Umbilical cord (tissue), 1 donor: ENCODE measurements at regions not wholly inside any gene's neighbourhood (a gene's known extent, or its start where the extent isn't known, plus 50 kb on each side); places are given as distances from the start of the nearest gene placed in this dataset.

Experiments
- DNase-seq: peaks from one replicate; pipeline ENCODE4 v3.0.0-alpha.2; 2015; ENCODE audit warnings: low spot score

- no peak for DNase-seq
Measured at GRCh38 chr10:129386415-129387257, 80.4 kb upstream of the MGMT start.

- DNase-seq: no peak
Measured at GRCh38 chr10:129387258-129387525, 79.8 kb upstream of the MGMT start.

- DNase-seq: no peak
Measured at GRCh38 chr10:129388435-129388834, 78.6 kb upstream of the MGMT start.

GRCh38 chr10:129389194-129389593 is 77.8 kb upstream of the MGMT start:
- DNase-seq: no peak

GRCh38 chr10:129390147-129390546 is 76.9 kb upstream of the MGMT start:
- DNase-seq: no peak

GRCh38 chr10:129390726-129391125 is 76.3 kb upstream of the MGMT start:
- no peak for DNase-seq

- DNase-seq: no peak
Measured at GRCh38 chr10:129391464-129391863, 75.6 kb upstream of the MGMT start.

GRCh38 chr10:129392855-129393254 is 74.2 kb upstream of the MGMT start:
- DNase-seq: no peak

- DNase-seq: no peak
Measured at GRCh38 chr10:129393812-129394211, 73.2 kb upstream of the MGMT start.

GRCh38 chr10:129394518-129395328 is 72.3 kb upstream of the MGMT start:
- DNase-seq: no peak

GRCh38 chr10:129396021-129396722 is 70.9 kb upstream of the MGMT start:
- DNase-seq: no peak

GRCh38 chr10:129397198-129397974 is 69.7 kb upstream of the MGMT start:
- no peak for DNase-seq

GRCh38 chr10:129398711-129399141 is 68.3 kb upstream of the MGMT start:
- peak; percentile 30 for DNase-seq

GRCh38 chr10:129400426-129400825 is 66.6 kb upstream of the MGMT start:
- no peak for DNase-seq

- no peak for DNase-seq
Measured at GRCh38 chr10:129402459-129402858, 64.6 kb upstream of the MGMT start.

GRCh38 chr10:129404091-129404490 is 63.0 kb upstream of the MGMT start:
- no peak for DNase-seq

GRCh38 chr10:129405389-129405788 is 61.7 kb upstream of the MGMT start:
- no peak for DNase-seq

- DNase-seq: no peak
Measured at GRCh38 chr10:129410688-129411392, 56.2 kb upstream of the MGMT start.

- no peak for DNase-seq
Measured at GRCh38 chr10:129411393-129411705, 55.7 kb upstream of the MGMT start.

- no peak for DNase-seq
Measured at GRCh38 chr10:129411772-129412171, 55.3 kb upstream of the MGMT start.

- no peak for DNase-seq
Measured at GRCh38 chr10:129413024-129413423, 54.0 kb upstream of the MGMT start.
